ENCODE measurements at regions not wholly inside any gene's neighbourhood (a gene's known extent, or its start where the extent isn't known, plus 50 kb on each side); places are given as distances from the start of the nearest gene placed in this dataset.

- TF ChIP-seq POLR2A (IDR thresholded peaks at IDR 0.05; ENCODE audit: low read depth, low read length) (no peak), POU2F2 (IDR thresholded peaks at IDR 0.05; ENCODE audit: low read depth, low read length) (no peak), TAF1 (IDR thresholded peaks at IDR 0.05; ENCODE audit: low read depth, low read length) (no peak)
These were observed 50.3 kb upstream of the ABCC9 start for GRCh38 chr12:21991526-21991925.
